Upper lobe of left lung (tissue), 4 donors: ENCODE measurements at regions not wholly inside any gene's neighbourhood (a gene's known extent, or its start where the extent isn't known, plus 50 kb on each side); places are given as distances from the start of the nearest gene placed in this dataset.

Experiments used
- CTCF ChIP-seq, 6 experiments: fragments of 450-650 bp in 4 of 6; fragments of 200-600 bp in 2 of 6; sonication (generic) in 2 of 6; IDR thresholded peaks; one replicate each; pipeline ENCODE4 v1.5.1; 2016 to 2019; ENCODE audit warnings: antibody characterized with exemption in 6 of 6
- EP300 ChIP-seq, 4 donors: sonication (generic); formaldehyde crosslinking; IDR thresholded peaks; one replicate each; pipeline ENCODE4 v1.5.1; 2017; ENCODE audit warnings: antibody characterized with exemption in 4 of 4, control low read depth in 2 of 4
- POLR2A ChIP-seq, 4 donors: fragments of 450-650 bp; IDR thresholded peaks; one replicate each; pipeline ENCODE4 v1.5.1; 2016 to 2017; ENCODE audit warnings: antibody characterized with exemption in 4 of 4, mild to moderate bottlenecking in 2 of 4
- POLR2AphosphoS5 ChIP-seq, 2 donors: sonication (generic); formaldehyde crosslinking; IDR thresholded peaks; one replicate each; pipeline ENCODE4 v1.5.1; 2017; ENCODE audit warnings: antibody characterized with exemption in 2 of 2

GRCh38 chr7:46963719-46964118, 618.2 kb downstream of the TNS3 start:
- TF ChIP-seq CTCF (IDR thresholded peaks at IDR 0.05) (no peak), POLR2AphosphoS5 (IDR thresholded peaks at IDR 0.05) (no peak), EP300 (IDR thresholded peaks at IDR 0.05) (no peak), POLR2A (IDR thresholded peaks at IDR 0.05) (no peak)
